ENCODE measurements at regions not wholly inside any gene's neighbourhood (a gene's known extent, or its start where the extent isn't known, plus 50 kb on each side); places are given as distances from the start of the nearest gene placed in this dataset.

DNA sequence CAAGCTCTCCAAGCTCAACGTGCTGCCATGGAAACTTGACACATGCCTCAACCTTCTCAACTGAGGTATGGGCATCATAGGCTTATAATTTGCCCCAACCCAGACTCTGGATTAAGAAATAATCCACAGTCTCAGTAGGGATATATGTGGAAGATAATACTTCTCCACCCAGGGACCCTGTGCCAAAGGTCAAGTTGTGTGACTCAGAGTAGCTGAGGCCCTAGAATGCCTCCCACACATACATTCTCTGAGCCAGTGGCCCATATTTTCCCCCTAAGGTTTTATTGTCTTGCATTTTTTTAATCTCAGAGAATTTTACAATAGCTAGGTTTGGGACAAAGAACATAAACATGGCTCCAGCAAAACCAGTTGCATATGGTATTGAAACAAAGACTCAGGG lies 283.1 kb downstream of the IDS start:
- TF ChIP-seq, protein P1, sequence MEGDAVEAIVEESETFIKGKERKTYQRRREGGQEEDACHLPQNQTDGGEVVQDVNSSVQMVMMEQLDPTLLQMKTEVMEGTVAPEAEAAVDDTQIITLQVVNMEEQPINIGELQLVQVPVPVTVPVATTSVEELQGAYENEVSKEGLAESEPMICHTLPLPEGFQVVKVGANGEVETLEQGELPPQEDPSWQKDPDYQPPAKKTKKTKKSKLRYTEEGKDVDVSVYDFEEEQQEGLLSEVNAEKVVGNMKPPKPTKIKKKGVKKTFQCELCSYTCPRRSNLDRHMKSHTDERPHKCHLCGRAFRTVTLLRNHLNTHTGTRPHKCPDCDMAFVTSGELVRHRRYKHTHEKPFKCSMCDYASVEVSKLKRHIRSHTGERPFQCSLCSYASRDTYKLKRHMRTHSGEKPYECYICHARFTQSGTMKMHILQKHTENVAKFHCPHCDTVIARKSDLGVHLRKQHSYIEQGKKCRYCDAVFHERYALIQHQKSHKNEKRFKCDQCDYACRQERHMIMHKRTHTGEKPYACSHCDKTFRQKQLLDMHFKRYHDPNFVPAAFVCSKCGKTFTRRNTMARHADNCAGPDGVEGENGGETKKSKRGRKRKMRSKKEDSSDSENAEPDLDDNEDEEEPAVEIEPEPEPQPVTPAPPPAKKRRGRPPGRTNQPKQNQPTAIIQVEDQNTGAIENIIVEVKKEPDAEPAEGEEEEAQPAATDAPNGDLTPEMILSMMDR (IDR thresholded peaks at IDR 0.05), result no peak
- no peak for TF ChIP-seq ZFX (IDR thresholded peaks at IDR 0.05; ENCODE audit: borderline replicate concordance)

Data from 22Rv1 (cell line).